ENCODE measurements at regions not wholly inside any gene's neighbourhood (a gene's known extent, or its start where the extent isn't known, plus 50 kb on each side); places are given as distances from the start of the nearest gene placed in this dataset.

DNA sequence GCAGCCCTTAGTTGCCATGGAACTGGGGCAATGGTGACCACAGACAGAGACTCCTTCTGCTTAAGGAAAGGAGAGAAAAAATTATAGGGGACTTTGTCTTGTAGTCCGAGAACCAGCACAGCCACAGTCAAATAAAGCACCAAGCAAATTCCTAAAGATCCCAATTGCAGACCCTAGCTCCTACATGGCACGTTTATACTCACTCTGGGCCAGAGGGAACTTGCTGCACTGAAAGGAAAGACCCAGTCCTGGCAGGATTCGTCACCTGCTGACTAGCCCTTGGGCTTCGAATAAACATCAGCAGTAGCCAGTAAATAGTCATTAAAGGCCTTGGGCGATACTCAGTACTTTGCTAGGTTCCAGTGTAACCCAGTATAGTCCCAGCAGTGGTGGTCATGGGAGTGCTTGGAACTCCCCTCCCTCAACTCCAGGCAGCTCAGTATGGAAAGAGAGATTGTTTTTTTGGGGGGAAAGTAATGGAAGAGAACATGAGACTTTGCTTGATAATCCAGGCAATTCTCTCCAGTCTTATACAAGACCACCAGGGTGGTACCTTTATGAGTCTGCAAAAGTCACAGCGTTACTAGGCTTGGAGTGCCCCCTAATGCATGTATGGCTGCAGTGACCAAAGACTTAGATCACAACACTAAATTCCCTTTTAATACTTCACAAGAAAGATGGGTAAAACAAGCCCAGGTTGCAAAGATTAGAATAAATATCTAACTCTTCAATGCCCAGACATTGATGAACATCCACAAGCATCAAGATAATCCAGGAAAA lies 66.4 kb upstream of the AGTR1 start:
- TF ChIP-seq, protein P1, sequence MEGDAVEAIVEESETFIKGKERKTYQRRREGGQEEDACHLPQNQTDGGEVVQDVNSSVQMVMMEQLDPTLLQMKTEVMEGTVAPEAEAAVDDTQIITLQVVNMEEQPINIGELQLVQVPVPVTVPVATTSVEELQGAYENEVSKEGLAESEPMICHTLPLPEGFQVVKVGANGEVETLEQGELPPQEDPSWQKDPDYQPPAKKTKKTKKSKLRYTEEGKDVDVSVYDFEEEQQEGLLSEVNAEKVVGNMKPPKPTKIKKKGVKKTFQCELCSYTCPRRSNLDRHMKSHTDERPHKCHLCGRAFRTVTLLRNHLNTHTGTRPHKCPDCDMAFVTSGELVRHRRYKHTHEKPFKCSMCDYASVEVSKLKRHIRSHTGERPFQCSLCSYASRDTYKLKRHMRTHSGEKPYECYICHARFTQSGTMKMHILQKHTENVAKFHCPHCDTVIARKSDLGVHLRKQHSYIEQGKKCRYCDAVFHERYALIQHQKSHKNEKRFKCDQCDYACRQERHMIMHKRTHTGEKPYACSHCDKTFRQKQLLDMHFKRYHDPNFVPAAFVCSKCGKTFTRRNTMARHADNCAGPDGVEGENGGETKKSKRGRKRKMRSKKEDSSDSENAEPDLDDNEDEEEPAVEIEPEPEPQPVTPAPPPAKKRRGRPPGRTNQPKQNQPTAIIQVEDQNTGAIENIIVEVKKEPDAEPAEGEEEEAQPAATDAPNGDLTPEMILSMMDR (optimal IDR thresholded peaks at IDR 0.05 in 1 of 3, IDR thresholded peaks at IDR 0.05 in 1 of 3, conservative IDR thresholded peaks at IDR 0.05 in 1 of 3; ENCODE audit: extremely low read depth in 1 of 3, insufficient read depth in 2 of 3, low read length in 3 of 3) = no peak
- TF ChIP-seq EZH2 (IDR thresholded peaks at IDR 0.05; ENCODE audit: low read length) = no peak

Measured in keratinocyte (primary cell).